HepG2 (cell line): ENCODE measurements at regions not wholly inside any gene's neighbourhood (a gene's known extent, or its start where the extent isn't known, plus 50 kb on each side); places are given as distances from the start of the nearest gene placed in this dataset.

Experiments
- ATAC-seq: fragments of 200-7000 bp; cut with Tn5 transposase; 3 replicates; pipeline ENCODE4 v1.9.1; 2020; ENCODE audit warnings: mild to moderate bottlenecking, moderate library complexity
- BruUV-seq: library from RNA; stranded (reverse); fragments of 400-500 nt; replicated peaks from 2 replicates; lab custom pipeline; 2021; lab: Mats Ljungman, UMichigan
- CTCF ChIA-PET: fragments of 300-600 bp; formaldehyde crosslinking; extraction: SDS; loops from one replicate; lab custom pipeline; 2021; ENCODE audit warnings: low total read pairs, inconsistent platforms, low intra/inter-chr PET ratio; lab: Yijun Ruan, JAX
- POLR2A ChIA-PET: fragments of 350-600 bp; sonication (Branson Sonifier 250); formaldehyde crosslinking; loops from one replicate; lab custom pipeline; 2020; ENCODE audit warnings: antibody characterized with exemption, inconsistent platforms; lab: Yijun Ruan, JAX
- DNase-seq: peaks from one replicate; pipeline ENCODE4 v3.0.0-alpha.2; 2015; ENCODE audit warnings: low spot score
- FAIRE-seq: peaks from 3 replicates; lab custom pipeline; 2011; peaks lifted over from hg19 to GRCh38; lab: Jason Lieb, UNC
- H2AFZ ChIP-seq: one replicate; pipeline ENCODE4 v1.6.1; 2011; ENCODE audit warnings: low read length, inconsistent platforms
- H3K27ac ChIP-seq: fragments of 300-600 bp; 3 replicates; pipeline ENCODE4 v1.8.0; 2011; ENCODE audit warnings: mixed run types, mild to moderate bottlenecking, mixed read lengths, low read length, inconsistent platforms; ENCODE audit not compliant: insufficient read depth; ENCODE audit errors: extremely low read length
- H3K27me3 ChIP-seq, 2 experiments: fragments of 200-600 bp in 1 of 2; 2 replicates in 1 of 2; 3 replicates in 1 of 2; pipeline versions ENCODE4 v1.6.0 to v1.8.0; 2011; ENCODE audit warnings: low read length in 2 of 2, mild to moderate bottlenecking in 2 of 2, moderate library complexity in 2 of 2, inconsistent platforms in 1 of 2; ENCODE audit not compliant: insufficient read depth in 2 of 2, control insufficient read depth in 1 of 2
- H3K36me3 ChIP-seq, 2 experiments: fragments of 200-600 bp in 1 of 2; replicated peaks in 1 of 2; 2 replicates in 1 of 2; 3 replicates in 1 of 2; pipeline versions ENCODE4 v1.5.1 to v1.8.0; 2011; ENCODE audit warnings: low read length in 2 of 2, inconsistent platforms in 1 of 2; ENCODE audit not compliant: insufficient read depth in 2 of 2, control insufficient read depth in 1 of 2
- H3K4me1 ChIP-seq: 2 replicates; pipeline ENCODE4 v1.5.1; 2012; ENCODE audit warnings: low read length, inconsistent platforms; ENCODE audit not compliant: insufficient read depth
- H3K4me2 ChIP-seq: 2 replicates; pipeline ENCODE4 v1.6.0; 2011; ENCODE audit warnings: low read depth, low read length, inconsistent platforms
- H3K4me3 ChIP-seq, 3 experiments: fragments of 200-600 bp in 1 of 3; sonication (generic), shearing (Covaris generic) in 1 of 3; replicated peaks in 1 of 3; 2 replicates each; pipeline ENCODE4 v1.5.1; 2011 to 2016; ENCODE audit warnings: low read length in 3 of 3, inconsistent platforms in 2 of 3, low read depth in 2 of 3, mild to moderate bottlenecking in 2 of 3, control low read depth in 1 of 3, mixed read lengths in 1 of 3; ENCODE audit not compliant: insufficient read depth in 1 of 3
- H3K79me2 ChIP-seq: one replicate; pipeline ENCODE4 v1.6.1; 2011; ENCODE audit warnings: low read length, inconsistent platforms; ENCODE audit not compliant: insufficient read depth
- H3K9ac ChIP-seq: 2 replicates; pipeline ENCODE4 v1.6.0; 2011; ENCODE audit warnings: mild to moderate bottlenecking, low read depth, low read length, inconsistent platforms; ENCODE audit not compliant: insufficient read depth
- H3K9me3 ChIP-seq: 2 replicates; pipeline ENCODE4 v1.5.1; 2012; ENCODE audit warnings: mild to moderate bottlenecking, low read length
- H4K20me1 ChIP-seq: 2 replicates; pipeline ENCODE4 v1.6.0; 2011; ENCODE audit warnings: inconsistent platforms, mild to moderate bottlenecking, low read length, moderate library complexity; ENCODE audit not compliant: insufficient read depth
- ATF7 ChIP-seq, 2 experiments: fragments of 450-650 bp in 1 of 2; sonication (generic) in 1 of 2; formaldehyde crosslinking in 1 of 2; IDR thresholded peaks; 2 replicates each; pipeline versions ENCODE4 v1.4.0 to v1.6.1; 2016 to 2020; ENCODE audit warnings: antibody characterized with exemption in 1 of 2, mild to moderate bottlenecking in 1 of 2, missing genetic modification reagents in 1 of 2
- CEBPG ChIP-seq: IDR thresholded peaks from 2 replicates; pipeline ENCODE4 v1.6.1; 2016
- CREB1 ChIP-seq, 2 experiments: fragments of 450-650 bp in 1 of 2; IDR thresholded peaks; 2 replicates each; pipeline ENCODE4 v1.6.1; 2016 to 2017; ENCODE audit warnings: control low read depth in 1 of 2, mild to moderate bottlenecking in 1 of 2, missing compliant biosample characterization in 1 of 2, missing genetic modification characterization in 1 of 2
- GATA4 ChIP-seq: sonication (generic); IDR thresholded peaks from 2 replicates; pipeline ENCODE4 v1.6.1; 2016; ENCODE audit warnings: antibody characterized with exemption, low read depth, borderline replicate concordance
- MEIS1 ChIP-seq: sonication (generic); formaldehyde crosslinking; IDR thresholded peaks from 2 replicates; pipeline ENCODE4 v1.9.0; 2021; ENCODE audit warnings: mild to moderate bottlenecking, missing genetic modification reagents, moderate library complexity, borderline replicate concordance
- SRSF4 ChIP-seq: fragments of 200-400 bp; formaldehyde crosslinking; IDR thresholded peaks from one replicate; pipeline ENCODE4 v1.6.1; 2018; ENCODE audit warnings: mild to moderate bottlenecking, low read depth, low read length, moderate library complexity; ENCODE audit not compliant: poor library complexity, severe bottlenecking
- ZBTB42 ChIP-seq: sonication (generic); formaldehyde crosslinking; IDR thresholded peaks from 2 replicates; pipeline ENCODE4 v1.5.0; 2020; ENCODE audit warnings: mild to moderate bottlenecking, missing genetic modification reagents
- ZMYM4 ChIP-seq: sonication (generic); formaldehyde crosslinking; IDR thresholded peaks from 2 replicates; pipeline ENCODE4 v1.8.1; 2023; ENCODE audit warnings: mild to moderate bottlenecking, missing genetic modification reagents
- ZNF329 ChIP-seq: sonication (generic); formaldehyde crosslinking; IDR thresholded peaks from 2 replicates; pipeline ENCODE4 v1.9.0; 2021; ENCODE audit warnings: low read depth, mild to moderate bottlenecking, missing genetic modification reagents
- ZNF513 ChIP-seq: sonication (generic); formaldehyde crosslinking; conservative IDR thresholded peaks from 2 replicates; pipeline ENCODE4 v1.5.0; 2020; ENCODE audit warnings: missing genetic modification reagents
- ZNF557 ChIP-seq: sonication (generic); formaldehyde crosslinking; IDR thresholded peaks from 2 replicates; pipeline ENCODE4 v1.4.0; 2020; ENCODE audit warnings: missing genetic modification reagents
- WGBS: methylation state at CpG from one replicate; pipeline ENCODE4 v1.1.6; 2017; ENCODE audit warnings: low lambda C conversion rate; 5-methylcytosine and 5-hydroxymethylcytosine counted together
- in situ Hi-C: cut with HindIII; loops from 2 replicates; pipeline ENCODE4 v1.10.0; 2017; ENCODE audit warnings: low pct_unique_long_range_greater_than_20kb; ENCODE audit not compliant: extremely low pct_ligation_motif_present
- intact Hi-C: fragments of 100-400 bp; cut with micrococcal nuclease; formaldehyde crosslinking; loops from one replicate; pipeline ENCODE4 v1.10.0; 2022; ENCODE audit not compliant: unreplicated experiment

DNA sequence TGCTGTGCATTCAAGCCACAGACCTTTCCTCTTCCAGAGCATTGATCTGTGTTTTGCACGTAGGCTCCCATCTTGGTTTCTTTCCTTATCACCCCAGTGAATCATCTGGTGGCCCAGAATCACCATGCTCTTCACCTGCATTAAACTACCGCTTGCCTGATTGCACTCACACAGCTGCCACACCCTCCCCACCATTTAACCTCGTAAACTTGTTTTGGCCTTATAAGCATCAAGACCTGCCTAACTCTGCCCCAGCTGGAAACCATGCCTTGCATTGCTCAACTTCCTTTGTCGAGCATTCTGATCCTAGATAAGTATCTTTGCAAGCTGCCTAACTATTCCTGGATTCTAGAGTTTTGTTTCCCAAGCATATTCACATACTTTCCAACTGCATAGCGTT, 369.6 kb upstream of the SEMA6A start:
- POLR2A ChIA-PET = no interaction called here
- in situ Hi-C loops = loop anchor here (5.0 to 25.0 kb wide), 2 partner anchors 367 to 807 kb away; no protein-coding TSS in a partner anchor
- Histone ChIP-seq H3K36me3 (no peaks in the 10 kb centered on the region), H2AFZ (no peak overlapping the region), H3K79me2 (no peaks in the 10 kb centered on the region)
- no peak for ATAC-seq
- CTCF ChIA-PET = no interaction called here
- DNase-seq = peak; percentile 19
- TF ChIP-seq CEBPG (CRISPR knock-in tag) = 0 out of 2 replicates have a peak, but pooled peaks have one; percentile 45
- no peak for TF ChIP-seq ZNF329
- TF ChIP-seq, all 625 proteins: peak for 1
- no TSS peak for BruUV-seq
- 25% methylated on average over 5 of the region's 5 CpGs for WGBS
- FAIRE-seq = no peak
- peaks cover 6% of the 10 kb centered on the region for H3K4me1 ChIP-seq
- no peak overlapping the region for H3K27ac ChIP-seq
- H3K4me3 ChIP-seq = no peak overlapping the region
- H3K9ac ChIP-seq = no peak overlapping the region
- H3K4me2 ChIP-seq = peak overlapping the region; percentile 20; the same call in 1 of the 2 replicates
- H3K27me3 ChIP-seq = no peaks in the 10 kb centered on the region; a peak in 3 of 5 replicates
- H4K20me1 ChIP-seq = no peaks in the 10 kb centered on the region
- H3K9me3 ChIP-seq = no peaks in the 10 kb centered on the region
- intact Hi-C loops = loop anchor here (10.0 kb wide), 2 partner anchors 169 to 289 kb away; no protein-coding TSS in a partner anchor

DNA sequence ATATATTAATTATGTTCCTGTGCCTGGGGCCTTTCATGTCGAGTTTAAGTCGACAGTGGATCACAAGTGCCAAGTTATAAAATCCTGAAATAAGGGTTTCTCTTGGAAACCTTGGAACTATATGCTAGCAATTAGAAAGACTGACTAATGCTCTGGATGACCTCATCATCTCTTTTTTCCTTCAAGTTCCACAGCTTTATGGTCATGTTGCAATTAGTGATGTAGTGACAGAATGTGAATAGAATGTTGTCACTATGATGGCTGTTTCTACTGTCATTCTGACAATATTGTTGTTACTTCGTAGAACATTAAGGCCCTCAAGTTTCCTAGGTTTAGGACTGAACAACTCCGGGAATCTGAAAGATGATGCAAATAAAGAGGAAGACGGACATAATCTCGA, 368.0 kb upstream of the SEMA6A start:
- in situ Hi-C loops = loop anchor here (5.0 to 25.0 kb wide), 2 partner anchors 365 to 805 kb away; no protein-coding TSS in a partner anchor
- intact Hi-C loops = loop anchor here (10.0 kb wide), 2 partner anchors 168 to 288 kb away; no protein-coding TSS in a partner anchor
- Histone ChIP-seq H3K36me3 (no peaks in the 10 kb centered on the region), H3K4me2 (no peak overlapping the region), H3K79me2 (no peaks in the 10 kb centered on the region), H2AFZ (no peak overlapping the region), H3K9ac (no peak overlapping the region), H3K4me3 (no peak overlapping the region), H3K27me3 (peaks cover 0 to 6% of the 10 kb centered on the region in 2 experiments; a peak in 4 of 5 replicates), H3K4me1 (peaks cover 6% of the 10 kb centered on the region), H4K20me1 (no peaks in the 10 kb centered on the region), H3K9me3 (no peaks in the 10 kb centered on the region), H3K27ac (no peak overlapping the region)
- DNase-seq = no peak
- CTCF ChIA-PET = no interaction called here
- FAIRE-seq = no peak
- no peak for ATAC-seq
- POLR2A ChIA-PET = no interaction called here
- no TSS peak for BruUV-seq
- TF ChIP-seq ZNF557 (CRISPR knock-in tag) (no peak), ZNF513 (no peak), ATF7 (IDR thresholded peaks at IDR 0.05) (peak; percentile 63), ATF7 (CRISPR knock-in tag; IDR thresholded peaks at IDR 0.05) (no peak), ZMYM4 (CRISPR knock-in tag) (no peak), SRSF4 (no peak), ZBTB42 (CRISPR knock-in tag) (no peak), MEIS1 (CRISPR knock-in tag) (no peak), GATA4 (no peak), CREB1 (IDR thresholded peaks at IDR 0.05) (peak; percentile 35), CREB1 (CRISPR knock-in tag; IDR thresholded peaks at IDR 0.05) (no peak)
- 15% methylated on average over 6 of the region's 6 CpGs for WGBS
